SK-N-SH treated with all-trans-retinoic acid at 6 μM for 48 hours (cell line): ENCODE measurements at regions not wholly inside any gene's neighbourhood (a gene's known extent, or its start where the extent isn't known, plus 50 kb on each side); places are given as distances from the start of the nearest gene placed in this dataset.
A peak's percentile ranks its signal among the peaks of the same experiment; 100 is the strongest.

Experiments
- ATAC-seq: fragments of 200-7000 bp; cut with Tn5 transposase; 3 replicates; pipeline ENCODE4 v1.9.1; 2020; ENCODE audit warnings: mild to moderate bottlenecking, moderate library complexity
- ARNTL ChIP-seq: fragments of 450-650 bp; formaldehyde crosslinking; IDR thresholded peaks from 2 replicates; pipeline ENCODE4 v1.5.0; 2020; ENCODE audit warnings: low read depth, mild to moderate bottlenecking, moderate library complexity, borderline replicate concordance
- BACH2 ChIP-seq: fragments of 250-450 bp; sonication (Bioruptor Pico); IDR thresholded peaks from 2 replicates; pipeline ENCODE4 v1.9.0; 2021; ENCODE audit warnings: mild to moderate bottlenecking, borderline replicate concordance
- CSDC2 ChIP-seq: fragments of 250-450 bp; sonication (Bioruptor Pico); IDR thresholded peaks from 2 replicates; pipeline ENCODE4 v1.5.0; 2020; ENCODE audit warnings: mild to moderate bottlenecking, moderate library complexity
- CSRNP3 ChIP-seq: fragments of 250-450 bp; sonication (Bioruptor Pico); IDR thresholded peaks from 2 replicates; pipeline ENCODE4 v1.5.1; 2021; ENCODE audit warnings: mild to moderate bottlenecking, moderate library complexity
- ESRRG ChIP-seq: fragments of 250-450 bp; sonication (Bioruptor Pico); IDR thresholded peaks from 2 replicates; pipeline ENCODE4 v1.6.1; 2021; ENCODE audit warnings: mild to moderate bottlenecking
- ISL1 ChIP-seq: fragments of 250-450 bp; sonication (Bioruptor Pico); IDR thresholded peaks from 2 replicates; pipeline ENCODE4 v2.1.2; 2022; ENCODE audit warnings: mild to moderate bottlenecking, moderate library complexity
- PATZ1 ChIP-seq: fragments of 250-450 bp; sonication (Bioruptor Pico); IDR thresholded peaks from 2 replicates; pipeline ENCODE4 v1.8.0; 2020; ENCODE audit warnings: mild to moderate bottlenecking, moderate library complexity, borderline replicate concordance
- POU6F1 ChIP-seq: fragments of 250-450 bp; sonication (Bioruptor Pico); IDR thresholded peaks from 2 replicates; pipeline ENCODE4 v1.8.0; 2021; ENCODE audit warnings: low read depth, mild to moderate bottlenecking, moderate library complexity, borderline replicate concordance
- PPARA ChIP-seq: fragments of 250-450 bp; sonication (Bioruptor Pico); IDR thresholded peaks from 2 replicates; pipeline ENCODE4 v1.5.0; 2020; ENCODE audit warnings: mild to moderate bottlenecking, borderline replicate concordance
- SNAI2 ChIP-seq: fragments of 250-450 bp; sonication (Bioruptor Pico); IDR thresholded peaks from 2 replicates; pipeline ENCODE4 v1.5.0; 2020; ENCODE audit warnings: mild to moderate bottlenecking, moderate library complexity
- ZC3H10 ChIP-seq: fragments of 250-450 bp; sonication (Bioruptor Pico); IDR thresholded peaks from 2 replicates; pipeline ENCODE4 v1.5.1; 2021; ENCODE audit warnings: mild to moderate bottlenecking, moderate library complexity
- ZFP3 ChIP-seq: fragments of 250-450 bp; sonication (Bioruptor Pico); IDR thresholded peaks from 2 replicates; pipeline ENCODE4 v1.5.0; 2020; ENCODE audit warnings: mild to moderate bottlenecking, moderate library complexity
- ZFP30 ChIP-seq: fragments of 450-650 bp; formaldehyde crosslinking; IDR thresholded peaks from 2 replicates; pipeline ENCODE4 v1.5.0; 2022; ENCODE audit warnings: mild to moderate bottlenecking, moderate library complexity
- ZNF70 ChIP-seq: fragments of 450-650 bp; formaldehyde crosslinking; IDR thresholded peaks from 2 replicates; pipeline ENCODE4 v1.5.0; 2020; ENCODE audit warnings: mild to moderate bottlenecking, moderate library complexity

GRCh38 chr3:86797946-86798345, 193.0 kb downstream of the VGLL3 start (continued):
- TF ChIP-seq CSRNP3 (no peak), ZFP3 (CRISPR knock-in tag) (no peak), ESRRG (CRISPR knock-in tag) (no peak), ZFP30 (CRISPR knock-in tag) (no peak), SNAI2 (CRISPR knock-in tag) (no peak)

- TF ChIP-seq POU6F1 = no peak
- TF ChIP-seq PPARA = no peak
Measured at GRCh38 chr3:86794361-86795065, 196.4 kb downstream of the VGLL3 start.

GRCh38 chr3:86793786-86794185, 197.2 kb downstream of the VGLL3 start:
- peak; percentile 100 for ATAC-seq
- TF ChIP-seq CSDC2 (CRISPR knock-in tag) (no peak), BACH2 (CRISPR knock-in tag) (no peak), PATZ1 (CRISPR knock-in tag) (no peak), ZC3H10 (CRISPR knock-in tag) (no peak), PPARA (no peak), ZFP3 (CRISPR knock-in tag) (no peak), ZNF70 (no peak), ISL1 (CRISPR knock-in tag) (no peak)

More at GRCh38 chr3:86794361-86795065, 196.4 kb downstream of the VGLL3 start:
- ATAC-seq = peak; percentile 20; the same call in 2 of the 3 replicates

GRCh38 chr3:86792316-86792715, 198.6 kb downstream of the VGLL3 start:
- no peak for TF ChIP-seq ISL1 (CRISPR knock-in tag)
- TF ChIP-seq PATZ1 (CRISPR knock-in tag) = no peak
- no peak for TF ChIP-seq CSRNP3
- ATAC-seq = no peak

GRCh38 chr3:86790884-86791549, 199.9 kb downstream of the VGLL3 start:
- ATAC-seq = no peak
- TF ChIP-seq POU6F1 (no peak), ARNTL (no peak), ZFP3 (CRISPR knock-in tag) (no peak), PATZ1 (CRISPR knock-in tag) (no peak), ISL1 (CRISPR knock-in tag) (no peak), BACH2 (CRISPR knock-in tag) (no peak), ZFP30 (CRISPR knock-in tag) (no peak)
